ENCODE measurements at regions not wholly inside any gene's neighbourhood (a gene's known extent, or its start where the extent isn't known, plus 50 kb on each side); places are given as distances from the start of the nearest gene placed in this dataset.

DNA sequence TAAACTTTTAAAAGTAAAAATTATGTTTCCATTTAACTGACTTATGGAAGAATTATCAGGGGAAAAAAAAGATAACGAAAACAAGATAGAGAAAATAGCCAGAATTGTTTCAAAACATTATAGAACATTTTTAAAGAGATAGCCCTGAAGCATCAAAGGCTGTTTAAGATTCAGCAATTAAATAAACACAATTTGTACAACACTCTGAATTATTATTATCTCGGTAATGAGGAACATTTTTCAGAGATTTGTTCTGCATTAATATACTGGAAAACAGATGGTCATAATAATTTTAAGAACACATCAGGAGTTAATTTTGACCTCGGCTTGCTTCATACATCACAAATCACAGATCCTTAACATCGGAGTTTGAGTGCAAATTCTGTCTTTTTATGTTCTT, 643.8 kb downstream of the SORCS1 start:
- CTCF ChIA-PET = no interaction called here
- intact Hi-C loops (cut with micrococcal nuclease) (no loop called here), dilution Hi-C loops (cut with MboI; ENCODE audit: extremely low pct_ligation_motif_present, low sequenced_read_pairs) (no loop called here)
- H2AFZ ChIP-seq (ENCODE audit: low read depth, low read length) = no peak overlapping the region
- H3K4me1 ChIP-seq (ENCODE audit: control insufficient read depth, extremely low read depth, insufficient read depth, low read length) = no peaks in the 10 kb centered on the region
- no peak overlapping the region for H3K4me3 ChIP-seq (replicated peaks in 1 of 3; ENCODE audit: insufficient read depth in 1 of 3, low read depth in 1 of 3, low read length in 3 of 3)
- POLR2A ChIA-PET = no interaction called here
- no peak overlapping the region for H3K4me2 ChIP-seq (ENCODE audit: insufficient read depth, low read length)
- FAIRE-seq = no peak
- no peaks in the 10 kb centered on the region for H3K9me3 ChIP-seq (replicated peaks; ENCODE audit: control insufficient read depth, insufficient read depth, low read length)
- H3K79me2 ChIP-seq (ENCODE audit: control insufficient read depth, insufficient read depth, low read length) = no peaks in the 10 kb centered on the region
- H3K9me1 ChIP-seq (replicated peaks; ENCODE audit: control insufficient read depth, extremely low read depth, insufficient read depth, low read length) = no peaks in the 10 kb centered on the region
- H4K20me1 ChIP-seq (replicated peaks; ENCODE audit: control insufficient read depth, extremely low read depth, insufficient read depth, low read length) = no peaks in the 10 kb centered on the region
- H3K9ac ChIP-seq (replicated peaks; ENCODE audit: extremely low read depth, insufficient read depth, low read length) = no peak overlapping the region
- H3K36me3 ChIP-seq (ENCODE audit: control insufficient read depth in 2 of 2, extremely low read depth in 1 of 2, insufficient read depth in 2 of 2, low read length in 2 of 2) = no peaks in the 10 kb centered on the region
- no peak for DNase-seq (ENCODE audit: low read depth, low spot score)
- TF ChIP-seq, protein P1, sequence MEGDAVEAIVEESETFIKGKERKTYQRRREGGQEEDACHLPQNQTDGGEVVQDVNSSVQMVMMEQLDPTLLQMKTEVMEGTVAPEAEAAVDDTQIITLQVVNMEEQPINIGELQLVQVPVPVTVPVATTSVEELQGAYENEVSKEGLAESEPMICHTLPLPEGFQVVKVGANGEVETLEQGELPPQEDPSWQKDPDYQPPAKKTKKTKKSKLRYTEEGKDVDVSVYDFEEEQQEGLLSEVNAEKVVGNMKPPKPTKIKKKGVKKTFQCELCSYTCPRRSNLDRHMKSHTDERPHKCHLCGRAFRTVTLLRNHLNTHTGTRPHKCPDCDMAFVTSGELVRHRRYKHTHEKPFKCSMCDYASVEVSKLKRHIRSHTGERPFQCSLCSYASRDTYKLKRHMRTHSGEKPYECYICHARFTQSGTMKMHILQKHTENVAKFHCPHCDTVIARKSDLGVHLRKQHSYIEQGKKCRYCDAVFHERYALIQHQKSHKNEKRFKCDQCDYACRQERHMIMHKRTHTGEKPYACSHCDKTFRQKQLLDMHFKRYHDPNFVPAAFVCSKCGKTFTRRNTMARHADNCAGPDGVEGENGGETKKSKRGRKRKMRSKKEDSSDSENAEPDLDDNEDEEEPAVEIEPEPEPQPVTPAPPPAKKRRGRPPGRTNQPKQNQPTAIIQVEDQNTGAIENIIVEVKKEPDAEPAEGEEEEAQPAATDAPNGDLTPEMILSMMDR (IDR thresholded peaks at IDR 0.05; ENCODE audit: extremely low read depth in 1 of 2, insufficient read depth in 1 of 2, low read depth in 1 of 2, low read length in 2 of 2) = no peak
- TF ChIP-seq FOS (IDR thresholded peaks at IDR 0.05; ENCODE audit: borderline replicate concordance, insufficient read depth, low read length) = no peak
- TF ChIP-seq, protein P2, sequence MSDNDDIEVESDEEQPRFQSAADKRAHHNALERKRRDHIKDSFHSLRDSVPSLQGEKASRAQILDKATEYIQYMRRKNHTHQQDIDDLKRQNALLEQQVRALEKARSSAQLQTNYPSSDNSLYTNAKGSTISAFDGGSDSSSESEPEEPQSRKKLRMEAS (IDR thresholded peaks at IDR 0.05; ENCODE audit: insufficient read depth, insufficient read length) = no peak
- no peak for TF ChIP-seq MYC (IDR thresholded peaks at IDR 0.05; ENCODE audit: low read depth, low read length)
- TF ChIP-seq GATA2 (IDR thresholded peaks at IDR 0.05; ENCODE audit: insufficient read depth, insufficient read length, low read depth, low read length) = no peak
- TF ChIP-seq POLR2AphosphoS5 (IDR thresholded peaks at IDR 0.05; ENCODE audit: insufficient read depth, low read depth, low read length) = no peak
- no peak for TF ChIP-seq POLR2A (IDR thresholded peaks at IDR 0.05; ENCODE audit: low read depth, low read length)
- TF ChIP-seq EZH2 (IDR thresholded peaks at IDR 0.05; ENCODE audit: borderline replicate concordance, low read depth, low read length, severe bottlenecking) = no peak
- TF ChIP-seq JUN (IDR thresholded peaks at IDR 0.05; ENCODE audit: borderline replicate concordance, insufficient read depth, insufficient read length, low read depth) = no peak
- BruUV-seq (replicated peaks) = no TSS peak
- H3K27ac ChIP-seq (ENCODE audit: insufficient read depth, low read depth, low read length) = no peak overlapping the region
- no peaks in the 10 kb centered on the region for H3K27me3 ChIP-seq (ENCODE audit: control insufficient read depth in 2 of 2, insufficient read depth in 2 of 2, low read length in 2 of 2)

Measured in endothelial cell of umbilical vein (primary cell).